Inflammatory macrophage treated with lipopolysaccharide for 1 hour (primary cell): ENCODE measurements at regions not wholly inside any gene's neighbourhood (a gene's known extent, or its start where the extent isn't known, plus 50 kb on each side); places are given as distances from the start of the nearest gene placed in this dataset.
"Not testable (repeated sequence)": the region's sequence is repeated elsewhere in the genome, so short reads cannot be mapped to it uniquely, and the experiment has no call there.

Source experiments
- DNase-seq, 2 donors: peaks; one replicate each; pipeline ENCODE4 v3.0.0-alpha.2; 2020 to 2022

GRCh38 chr4:164617426-164617825 is 136.5 kb upstream of the SMIM31 start:
- DNase-seq: no peak

GRCh38 chr4:164617911-164618310 is 136.0 kb upstream of the SMIM31 start:
- DNase-seq: no peak

- no peak for DNase-seq
These were observed 131.9 kb upstream of the SMIM31 start for GRCh38 chr4:164621886-164622521.

- DNase-seq: no peak
These were observed 130.8 kb upstream of the SMIM31 start for GRCh38 chr4:164623099-164623498.

- DNase-seq: no peak
These were observed 114.9 kb upstream of the SMIM31 start for GRCh38 chr4:164639001-164639400.

GRCh38 chr4:164648151-164648848 is 105.6 kb upstream of the SMIM31 start:
- DNase-seq: no peak

- DNase-seq: no peak
These were observed 105.1 kb upstream of the SMIM31 start for GRCh38 chr4:164648849-164649212.

- DNase-seq: no peak
These were observed 94.2 kb upstream of the SMIM31 start for GRCh38 chr4:164659765-164660164.

- DNase-seq: not testable (repeated sequence)
These were observed 77.8 kb upstream of the SMIM31 start for GRCh38 chr4:164676152-164676551.

GRCh38 chr4:164683040-164683439 is 70.9 kb upstream of the SMIM31 start:
- DNase-seq: no peak

- DNase-seq: no peak
These were observed 58.3 kb upstream of the SMIM31 start for GRCh38 chr4:164695650-164696049.

GRCh38 chr4:164700471-164700870 is 53.5 kb upstream of the SMIM31 start:
- DNase-seq: peak in 1 of 2 donors; percentile 9

- DNase-seq: no peak
These were observed 52.3 kb upstream of the SMIM31 start for GRCh38 chr4:164701665-164702064.
